Neutrophil (primary cell): ENCODE measurements at regions not wholly inside any gene's neighbourhood (a gene's known extent, or its start where the extent isn't known, plus 50 kb on each side); places are given as distances from the start of the nearest gene placed in this dataset.

Experiments
- H3K27ac ChIP-seq: fragments of 200-600 bp; sonication (generic); 2 replicates; pipeline ENCODE4 v1.5.1; 2016; ENCODE audit warnings: mild to moderate bottlenecking, moderate library complexity
- H3K27me3 ChIP-seq: fragments of 200-600 bp; sonication (generic); 2 replicates; pipeline ENCODE4 v1.6.0; 2016; ENCODE audit warnings: mild to moderate bottlenecking
- H3K36me3 ChIP-seq: fragments of 200-600 bp; sonication (generic); 2 replicates; pipeline ENCODE4 v1.5.1; 2017
- H3K4me1 ChIP-seq, 2 experiments: fragments of 200-600 bp in 1 of 2; sonication (generic) in 1 of 2; 1 replicate in 1 of 2; 2 replicates in 1 of 2; pipeline versions ENCODE4 v1.5.1 to v1.6.1; 2013 to 2016; ENCODE audit warnings: low read depth in 1 of 2, low read length in 1 of 2, mild to moderate bottlenecking in 1 of 2, moderate library complexity in 1 of 2; ENCODE audit not compliant: control insufficient read depth in 1 of 2, insufficient read depth in 1 of 2
- H3K4me3 ChIP-seq, 2 experiments: fragments of 200-600 bp in 1 of 2; sonication (generic) in 1 of 2; 1 replicate in 1 of 2; 2 replicates in 1 of 2; pipeline ENCODE4 v1.5.1; 2013 to 2016; ENCODE audit warnings: low read depth in 1 of 2, low read length in 1 of 2, mild to moderate bottlenecking in 1 of 2, moderate library complexity in 1 of 2
- H3K9me3 ChIP-seq: fragments of 200-600 bp; sonication (generic); 2 replicates; pipeline ENCODE4 v1.5.1; 2016
- TF ChIP-seq, protein P1 (sequence below): fragments of 200-600 bp; sonication (generic); IDR thresholded peaks from 2 replicates; pipeline ENCODE4 v1.5.1; 2016; ENCODE audit warnings: antibody characterized with exemption

DNA sequence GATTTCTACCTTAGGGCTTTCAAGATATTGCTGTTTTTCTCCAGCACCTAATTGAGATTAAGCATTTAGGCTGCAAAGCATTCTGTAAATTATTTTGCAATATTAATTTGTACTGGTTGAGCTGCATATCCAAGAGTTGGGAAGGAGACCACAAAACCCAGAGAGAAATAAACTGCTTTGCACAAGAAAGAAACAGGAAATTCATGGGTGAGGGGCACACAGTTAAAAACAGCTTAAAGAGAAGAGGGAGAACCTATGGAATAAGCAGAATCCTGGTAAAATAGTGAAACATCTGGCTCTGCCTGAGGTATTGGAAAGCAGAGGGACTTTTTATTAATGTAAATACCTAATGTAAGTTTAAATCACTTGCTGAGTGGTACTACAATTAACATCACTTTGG lies 243.0 kb downstream of the TMEM167A start:
- no peaks in the 10 kb centered on the region for H3K36me3 ChIP-seq
- H3K9me3 ChIP-seq, result no peaks in the 10 kb centered on the region
- no peaks in the 10 kb centered on the region for H3K27me3 ChIP-seq
- H3K27ac ChIP-seq, result no peak overlapping the region
- no peaks in the 10 kb centered on the region for H3K4me1 ChIP-seq
- TF ChIP-seq, protein P1, sequence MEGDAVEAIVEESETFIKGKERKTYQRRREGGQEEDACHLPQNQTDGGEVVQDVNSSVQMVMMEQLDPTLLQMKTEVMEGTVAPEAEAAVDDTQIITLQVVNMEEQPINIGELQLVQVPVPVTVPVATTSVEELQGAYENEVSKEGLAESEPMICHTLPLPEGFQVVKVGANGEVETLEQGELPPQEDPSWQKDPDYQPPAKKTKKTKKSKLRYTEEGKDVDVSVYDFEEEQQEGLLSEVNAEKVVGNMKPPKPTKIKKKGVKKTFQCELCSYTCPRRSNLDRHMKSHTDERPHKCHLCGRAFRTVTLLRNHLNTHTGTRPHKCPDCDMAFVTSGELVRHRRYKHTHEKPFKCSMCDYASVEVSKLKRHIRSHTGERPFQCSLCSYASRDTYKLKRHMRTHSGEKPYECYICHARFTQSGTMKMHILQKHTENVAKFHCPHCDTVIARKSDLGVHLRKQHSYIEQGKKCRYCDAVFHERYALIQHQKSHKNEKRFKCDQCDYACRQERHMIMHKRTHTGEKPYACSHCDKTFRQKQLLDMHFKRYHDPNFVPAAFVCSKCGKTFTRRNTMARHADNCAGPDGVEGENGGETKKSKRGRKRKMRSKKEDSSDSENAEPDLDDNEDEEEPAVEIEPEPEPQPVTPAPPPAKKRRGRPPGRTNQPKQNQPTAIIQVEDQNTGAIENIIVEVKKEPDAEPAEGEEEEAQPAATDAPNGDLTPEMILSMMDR, result no peak
- H3K4me3 ChIP-seq, result no peak overlapping the region

DNA sequence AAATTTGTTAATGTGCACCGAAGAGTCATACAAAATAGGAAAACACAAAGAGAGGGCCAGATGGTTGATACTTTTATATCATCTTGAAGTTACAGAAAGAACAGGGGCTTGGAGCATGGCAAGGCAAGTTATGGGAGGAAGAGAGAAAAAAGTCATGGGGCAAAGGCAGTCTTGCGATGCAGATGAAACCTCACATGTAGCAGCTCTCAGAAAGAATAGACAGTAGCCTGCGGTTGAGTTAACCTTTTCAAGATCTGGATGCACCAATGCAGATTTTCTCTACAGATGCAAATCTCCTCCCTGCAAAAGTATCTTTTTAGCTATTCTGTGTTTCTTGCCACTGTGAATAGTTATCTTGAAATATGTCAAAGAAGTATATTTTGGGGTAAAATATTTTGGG lies 243.9 kb downstream of the TMEM167A start:
- Histone ChIP-seq H3K9me3 (no peaks in the 10 kb centered on the region), H3K27me3 (no peaks in the 10 kb centered on the region), H3K27ac (no peak overlapping the region), H3K36me3 (no peaks in the 10 kb centered on the region), H3K4me3 (no peak overlapping the region), H3K4me1 (no peaks in the 10 kb centered on the region)
- TF ChIP-seq, protein P1, result no peak

DNA sequence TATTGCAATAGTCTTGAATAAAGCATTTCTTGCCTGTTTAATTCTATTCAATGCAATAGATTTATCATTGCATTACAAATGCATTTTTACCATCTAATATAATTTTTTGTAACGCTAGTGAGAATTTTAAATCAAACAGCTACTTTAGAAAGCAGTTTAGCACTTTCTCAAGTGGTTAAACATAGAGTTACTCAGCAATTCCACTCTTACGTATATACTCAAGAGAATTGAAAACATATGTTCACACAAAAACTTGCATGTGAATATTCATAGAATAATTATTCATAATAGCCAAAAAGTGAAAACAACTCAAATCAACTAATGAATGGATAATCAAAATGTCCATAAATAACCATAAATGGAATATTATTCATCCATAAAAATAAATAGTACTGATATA lies 244.7 kb downstream of the TMEM167A start:
- H3K9me3 ChIP-seq, result no peaks in the 10 kb centered on the region
- no peaks in the 10 kb centered on the region for H3K36me3 ChIP-seq
- H3K27ac ChIP-seq, result no peak overlapping the region
- H3K4me3 ChIP-seq, result no peak overlapping the region
- H3K27me3 ChIP-seq, result no peaks in the 10 kb centered on the region
- TF ChIP-seq, protein P1, result no peak
- no peaks in the 10 kb centered on the region for H3K4me1 ChIP-seq

DNA sequence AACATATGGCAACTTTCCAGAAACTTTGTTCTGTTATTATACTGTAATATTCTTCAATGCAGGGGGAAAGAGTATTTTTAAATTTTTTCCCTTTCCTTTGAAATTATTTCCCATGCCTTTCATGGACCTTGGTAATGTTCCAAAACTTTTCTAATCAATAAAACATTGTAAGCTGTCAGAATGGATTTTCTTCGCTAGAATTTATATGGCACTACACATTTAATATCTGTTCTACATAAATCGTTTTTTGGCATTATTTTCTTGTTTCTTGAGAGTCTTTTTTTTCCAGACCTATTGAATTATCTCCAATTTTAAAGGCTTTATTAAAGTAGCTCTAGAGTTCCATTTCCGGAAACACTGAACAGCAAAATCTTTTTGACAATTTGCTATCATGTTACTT lies 249.0 kb downstream of the TMEM167A start:
- TF ChIP-seq, protein P1, result no peak
- Histone ChIP-seq H3K4me3 (no peak overlapping the region), H3K36me3 (no peaks in the 10 kb centered on the region), H3K9me3 (no peaks in the 10 kb centered on the region), H3K27ac (no peak overlapping the region), H3K27me3 (no peaks in the 10 kb centered on the region), H3K4me1 (no peaks in the 10 kb centered on the region)

DNA sequence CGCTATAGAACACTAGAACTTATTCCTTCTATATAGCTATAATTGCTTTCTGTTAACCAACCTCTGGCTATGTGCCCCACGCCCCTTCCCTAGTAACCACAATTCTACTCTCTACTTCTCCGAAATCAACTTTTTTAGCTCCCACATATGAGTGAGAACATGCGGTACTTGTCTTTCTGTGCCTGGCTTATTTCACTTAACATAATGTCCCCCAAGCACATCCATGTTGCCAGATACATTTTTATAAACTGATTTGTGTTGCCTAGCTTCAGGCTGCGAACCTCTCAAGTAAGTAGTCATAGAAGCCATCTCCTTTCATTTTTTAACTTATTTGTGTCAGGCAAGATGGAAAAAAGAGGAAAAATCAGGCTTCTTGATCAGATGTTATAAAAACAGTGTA lies 249.5 kb downstream of the TMEM167A start:
- no peaks in the 10 kb centered on the region for H3K27me3 ChIP-seq
- H3K4me1 ChIP-seq, result no peaks in the 10 kb centered on the region

More for the DNA sequence above, 249.5 kb downstream of the TMEM167A start:
- TF ChIP-seq, protein P1, result no peak
- no peak overlapping the region for H3K4me3 ChIP-seq
- no peaks in the 10 kb centered on the region for H3K9me3 ChIP-seq
- H3K36me3 ChIP-seq, result no peaks in the 10 kb centered on the region
- no peak overlapping the region for H3K27ac ChIP-seq
